ENCODE measurements at regions not wholly inside any gene's neighbourhood (a gene's known extent, or its start where the extent isn't known, plus 50 kb on each side); places are given as distances from the start of the nearest gene placed in this dataset.

GRCh38 chr14:37903343-37904191, 304.1 kb upstream of the SSTR1 start:
- DNase-seq = no peak

GRCh38 chr14:37924622-37925021, 283.1 kb upstream of the SSTR1 start:
- DNase-seq = no peak

GRCh38 chr14:37932008-37932407, 275.7 kb upstream of the SSTR1 start:
- no peak for DNase-seq

GRCh38 chr14:37932481-37932880, 275.2 kb upstream of the SSTR1 start:
- no peak for DNase-seq

- DNase-seq = no peak
Measured at GRCh38 chr14:37936971-37937370, 270.7 kb upstream of the SSTR1 start.

- no peak for DNase-seq
Measured at GRCh38 chr14:37939442-37940028, 268.2 kb upstream of the SSTR1 start.

GRCh38 chr14:37945959-37946358, 261.7 kb upstream of the SSTR1 start:
- no peak for DNase-seq

- no peak for DNase-seq
Measured at GRCh38 chr14:37946819-37947218, 260.9 kb upstream of the SSTR1 start.

- DNase-seq = no peak
Measured at GRCh38 chr14:37948266-37948665, 259.4 kb upstream of the SSTR1 start.

GRCh38 chr14:37968664-37969240, 239.0 kb upstream of the SSTR1 start:
- DNase-seq = no peak

GRCh38 chr14:37969511-37969979, 238.2 kb upstream of the SSTR1 start:
- no peak for DNase-seq

- DNase-seq = no peak
Measured at GRCh38 chr14:37970696-37971095, 237.0 kb upstream of the SSTR1 start.

- no peak for DNase-seq
Measured at GRCh38 chr14:37972941-37973887, 234.5 kb upstream of the SSTR1 start.

GRCh38 chr14:37974421-37974820, 233.3 kb upstream of the SSTR1 start:
- no peak for DNase-seq

- no peak for DNase-seq
Measured at GRCh38 chr14:37977481-37977880, 230.2 kb upstream of the SSTR1 start.

GRCh38 chr14:37985826-37986470, 221.8 kb upstream of the SSTR1 start:
- DNase-seq = peak; percentile 43

- DNase-seq = no peak
Measured at GRCh38 chr14:37988472-37988871, 219.2 kb upstream of the SSTR1 start.

GRCh38 chr14:37991027-37991426, 216.7 kb upstream of the SSTR1 start:
- DNase-seq = no peak

GRCh38 chr14:37992499-37992898, 215.2 kb upstream of the SSTR1 start:
- DNase-seq = no peak

GRCh38 chr14:37994846-37995372, 212.8 kb upstream of the SSTR1 start:
- no peak for DNase-seq

- DNase-seq = no peak
Measured at GRCh38 chr14:37997017-37997416, 210.7 kb upstream of the SSTR1 start.

GRCh38 chr14:38000340-38000739, 207.4 kb upstream of the SSTR1 start:
- DNase-seq = no peak

Measured in activated CD4-positive, CD25-positive, alpha-beta regulatory T cell treated with anti-CD3 and anti-CD28 coated beads, Interleukin-2, amount 50 U/mL, for 72 hours (primary cell).